ENCODE measurements at regions not wholly inside any gene's neighbourhood (a gene's known extent, or its start where the extent isn't known, plus 50 kb on each side); places are given as distances from the start of the nearest gene placed in this dataset.

DNA sequence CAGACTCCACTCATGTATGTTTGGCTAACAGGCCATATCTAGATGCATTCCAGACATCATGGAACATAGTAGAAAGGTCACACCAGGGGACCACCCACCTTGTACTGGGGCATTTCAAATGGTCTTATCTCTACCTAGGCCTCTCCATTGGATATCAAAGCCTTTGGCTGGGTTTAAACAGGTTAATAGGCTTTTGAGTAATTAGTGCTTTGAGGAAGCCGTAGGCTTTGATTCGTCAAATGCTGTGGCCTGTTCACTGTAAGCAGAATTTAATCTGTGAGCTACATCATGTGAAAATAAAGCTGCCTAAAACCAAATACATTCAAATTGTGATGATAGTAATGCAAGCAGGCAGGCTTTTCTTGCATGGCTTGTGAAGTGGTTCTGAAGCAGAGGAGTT lies 129.5 kb downstream of the ST8SIA2 start:
- no peaks in the 10 kb centered on the region for H3K36me3 Mint-ChIP-seq (ENCODE audit: insufficient read depth in 2 of 2)
- no peak overlapping the region for H3K27ac Mint-ChIP-seq
- no peak overlapping the region for H3K4me3 Mint-ChIP-seq
- H3K9me3 Mint-ChIP-seq = no peaks in the 10 kb centered on the region
- H3K4me1 Mint-ChIP-seq (ENCODE audit: low read depth) = peaks cover 11% of the 10 kb centered on the region
- no peak for ATAC-seq (replicated peaks in 1 of 2)
- DNase-seq = no peak
- peaks cover 9% of the 10 kb centered on the region for H3K27me3 Mint-ChIP-seq (ENCODE audit: low read depth)

DNA sequence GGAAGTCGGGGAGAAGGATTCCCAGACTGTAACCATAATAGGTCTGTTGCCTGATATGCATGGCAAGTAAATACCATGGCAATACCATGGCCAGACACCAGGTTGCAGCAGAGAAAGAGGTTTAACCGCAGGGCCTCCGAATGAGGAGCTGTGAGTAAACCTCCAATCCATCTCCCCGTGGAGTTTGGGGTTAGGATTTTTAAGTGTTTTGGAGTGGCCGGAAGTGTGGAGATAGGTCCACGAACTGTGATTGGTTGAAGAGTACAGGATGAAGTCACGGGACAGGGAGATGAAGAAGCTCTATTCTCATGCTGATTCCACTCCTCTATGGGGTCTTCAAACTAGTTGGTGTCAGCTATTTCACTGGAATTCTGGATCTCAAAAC lies 127.9 kb downstream of the ST8SIA2 start:
- no peaks in the 10 kb centered on the region for H3K9me3 Mint-ChIP-seq
- peaks cover 6% of the 10 kb centered on the region for H3K27me3 Mint-ChIP-seq (ENCODE audit: low read depth)
- DNase-seq = peak; percentile 56 to 60
- ATAC-seq (replicated peaks in 1 of 2) = peak; percentile 73 to 81
- no peak overlapping the region for H3K4me3 Mint-ChIP-seq
- peaks cover 11% of the 10 kb centered on the region for H3K4me1 Mint-ChIP-seq (ENCODE audit: low read depth)
- H3K27ac Mint-ChIP-seq = no peak overlapping the region
- no peaks in the 10 kb centered on the region for H3K36me3 Mint-ChIP-seq (ENCODE audit: insufficient read depth in 2 of 2)

DNA sequence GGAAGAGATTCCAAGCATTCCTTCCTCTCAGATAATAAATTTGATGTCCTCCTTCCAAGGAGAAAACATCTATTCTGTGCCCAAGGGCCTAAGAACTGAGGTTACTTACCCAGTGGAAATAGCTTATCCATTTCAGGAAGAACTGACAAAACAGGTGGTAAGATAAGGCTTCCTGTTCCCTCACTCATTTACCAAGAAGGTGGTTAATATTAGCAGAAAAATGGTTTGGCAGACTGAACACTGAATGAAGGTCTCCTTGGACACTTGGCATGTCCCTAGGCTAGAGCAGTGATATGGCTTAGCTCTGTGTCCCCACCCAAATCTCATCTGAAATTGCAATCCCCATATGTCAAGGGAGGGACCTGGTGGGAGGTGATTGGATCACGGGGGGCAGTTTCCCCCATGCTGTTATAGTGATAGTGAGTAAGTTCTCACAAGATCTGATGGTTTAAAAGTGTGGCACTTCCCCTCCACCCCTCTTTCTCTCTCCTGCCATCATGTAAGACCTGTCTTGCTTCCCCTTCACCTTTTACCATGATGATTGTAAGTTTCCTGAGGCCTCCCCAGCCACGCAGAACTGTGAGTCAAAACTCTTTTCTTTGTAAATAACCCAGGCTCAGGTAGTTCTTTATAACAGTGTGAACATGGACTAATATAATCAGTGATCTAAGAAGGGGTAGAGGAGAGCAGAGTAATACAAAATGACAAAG lies 127.4 kb downstream of the ST8SIA2 start:
- H3K27ac Mint-ChIP-seq = no peak overlapping the region
- H3K4me1 Mint-ChIP-seq (ENCODE audit: low read depth) = peaks cover 11% of the 10 kb centered on the region
- H3K9me3 Mint-ChIP-seq = no peaks in the 10 kb centered on the region
- no peak for DNase-seq
- peaks cover 3% of the 10 kb centered on the region for H3K27me3 Mint-ChIP-seq (ENCODE audit: low read depth)
- peak; percentile 20 to 48 for ATAC-seq (replicated peaks in 1 of 2)
- no peak overlapping the region for H3K4me3 Mint-ChIP-seq
- no peaks in the 10 kb centered on the region for H3K36me3 Mint-ChIP-seq (ENCODE audit: insufficient read depth in 2 of 2)

DNA sequence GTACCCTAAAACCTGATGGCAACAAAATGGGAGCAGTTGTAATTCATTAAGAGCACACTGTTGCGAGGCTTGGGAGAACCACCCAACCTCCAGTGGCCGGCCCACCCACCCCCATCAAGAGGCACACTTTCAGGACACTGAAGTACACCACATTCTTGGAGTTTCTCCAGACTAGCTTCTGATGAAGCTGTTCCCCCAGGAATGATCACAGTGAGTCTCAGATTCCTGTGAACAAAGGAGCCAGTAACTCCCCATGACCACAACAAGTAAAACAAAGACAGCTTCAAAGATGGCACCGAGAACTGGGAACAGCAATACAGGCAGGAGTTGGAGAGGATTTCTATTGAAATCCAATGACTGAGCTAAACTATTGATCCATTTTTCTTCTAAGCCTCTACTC lies 126.0 kb downstream of the ST8SIA2 start:
- Mint-ChIP-seq H3K36me3 (ENCODE audit: insufficient read depth in 2 of 2) (no peaks in the 10 kb centered on the region), H3K4me3 (no peak overlapping the region), H3K27me3 (ENCODE audit: low read depth) (peaks cover 6% of the 10 kb centered on the region), H3K4me1 (ENCODE audit: low read depth) (peaks cover 11% of the 10 kb centered on the region), H3K27ac (no peak overlapping the region), H3K9me3 (no peaks in the 10 kb centered on the region)
- ATAC-seq (replicated peaks in 1 of 2) = no peak
- DNase-seq = no peak
